Neuronal stem cell (in vitro differentiated cells): ENCODE measurements at regions not wholly inside any gene's neighbourhood (a gene's known extent, or its start where the extent isn't known, plus 50 kb on each side); places are given as distances from the start of the nearest gene placed in this dataset.

Source experiments
- DNase-seq: peaks from one replicate; pipeline ENCODE4 v3.0.0-alpha.2; 2013; ENCODE audit warnings: low spot score
- H2AFZ ChIP-seq: one replicate; pipeline ENCODE4 v1.6.1; 2013; ENCODE audit warnings: mild to moderate bottlenecking, low read length, inconsistent platforms
- H2AK5ac ChIP-seq: 2 replicates; pipeline ENCODE4 v1.6.1; 2013; ENCODE audit warnings: low read depth, mild to moderate bottlenecking, inconsistent platforms, low read length, moderate library complexity, mixed read lengths
- H2BK120ac ChIP-seq: 2 replicates; pipeline ENCODE4 v1.6.1; 2013; ENCODE audit warnings: low read depth, mild to moderate bottlenecking, inconsistent platforms, low read length, moderate library complexity, mixed read lengths
- H2BK12ac ChIP-seq: one replicate; pipeline ENCODE4 v1.6.1; 2013; ENCODE audit warnings: low read length, inconsistent platforms
- H2BK15ac ChIP-seq: 2 replicates; pipeline ENCODE4 v1.6.1; 2013; ENCODE audit warnings: mild to moderate bottlenecking, low read length, inconsistent platforms, mixed read lengths
- H2BK5ac ChIP-seq: one replicate; pipeline ENCODE4 v1.6.1; 2013; ENCODE audit warnings: inconsistent platforms, mild to moderate bottlenecking, low read length, moderate library complexity
- H3K14ac ChIP-seq: one replicate; pipeline ENCODE4 v1.6.1; 2013; ENCODE audit warnings: low read length, inconsistent platforms
- H3K18ac ChIP-seq: 2 replicates; pipeline ENCODE4 v1.6.1; 2013; ENCODE audit warnings: low read length, inconsistent platforms
- H3K23ac ChIP-seq: 2 replicates; pipeline ENCODE4 v1.6.1; 2013; ENCODE audit warnings: low read depth, mild to moderate bottlenecking, mixed read lengths, low read length, inconsistent platforms; ENCODE audit not compliant: poor library complexity
- H3K27ac ChIP-seq: replicated peaks from 3 replicates; pipeline ENCODE4 v1.5.1; 2013; ENCODE audit warnings: low read length, inconsistent platforms
- H3K27me3 ChIP-seq, 3 experiments: 2 replicates each; pipeline ENCODE4 v1.6.1; 2013; ENCODE audit warnings: low read length in 3 of 3, mild to moderate bottlenecking in 2 of 3, inconsistent platforms in 1 of 3, low read depth in 1 of 3, mixed read lengths in 1 of 3, moderate library complexity in 1 of 3; ENCODE audit not compliant: control insufficient read depth in 3 of 3, insufficient read depth in 3 of 3
- H3K36me3 ChIP-seq, 2 donors: replicated peaks in 1 of 2; 2 replicates each; pipeline ENCODE4 v1.6.1; 2013; ENCODE audit warnings: low read length in 2 of 2; ENCODE audit not compliant: control insufficient read depth in 2 of 2, insufficient read depth in 2 of 2
- H3K4ac ChIP-seq: 2 replicates; pipeline ENCODE4 v1.6.1; 2013; ENCODE audit warnings: inconsistent platforms, mild to moderate bottlenecking, low read length, moderate library complexity
- H3K4me1 ChIP-seq, 2 donors: 1 replicate in 1 of 2; 2 replicates in 1 of 2; pipeline ENCODE4 v1.6.1; 2013; ENCODE audit warnings: low read length in 2 of 2, low read depth in 1 of 2; ENCODE audit not compliant: control insufficient read depth in 2 of 2, insufficient read depth in 1 of 2
- H3K4me2 ChIP-seq: one replicate; pipeline ENCODE4 v1.6.1; 2013; ENCODE audit warnings: mild to moderate bottlenecking, low read length, inconsistent platforms; ENCODE audit not compliant: insufficient read depth, poor library complexity, severe bottlenecking
- H3K4me3 ChIP-seq, 2 donors: 2 replicates each; pipeline ENCODE4 v1.5.1; 2013; ENCODE audit warnings: low read length in 2 of 2, mild to moderate bottlenecking in 2 of 2, inconsistent platforms in 1 of 2, moderate library complexity in 1 of 2
- H3K79me1 ChIP-seq: one replicate; pipeline ENCODE4 v1.6.1; 2013; ENCODE audit warnings: low read depth, mild to moderate bottlenecking, inconsistent platforms, low read length, moderate library complexity
- H3K9ac ChIP-seq: one replicate; pipeline ENCODE4 v1.6.1; 2013; ENCODE audit warnings: mild to moderate bottlenecking, low read depth, low read length, inconsistent platforms; ENCODE audit not compliant: poor library complexity
- H3K9me3 ChIP-seq, 2 donors: replicated peaks in 1 of 2; 2 replicates each; pipeline versions ENCODE3 to v1.6.1; 2013; ENCODE audit warnings: low read length in 2 of 2, mild to moderate bottlenecking in 2 of 2, inconsistent platforms in 1 of 2, low read depth in 1 of 2, mixed read lengths in 1 of 2, moderate library complexity in 1 of 2; ENCODE audit not compliant: control insufficient read depth in 2 of 2, insufficient read depth in 1 of 2
- H4K8ac ChIP-seq: one replicate; pipeline ENCODE4 v1.6.1; 2013; ENCODE audit warnings: low read depth, mild to moderate bottlenecking, inconsistent platforms, low read length, moderate library complexity
- H4K91ac ChIP-seq: one replicate; pipeline ENCODE4 v1.6.1; 2013; ENCODE audit warnings: low read length, low read depth, mild to moderate bottlenecking, inconsistent platforms; ENCODE audit not compliant: poor library complexity
- WGBS, 2 donors: extraction: QIAGEN DNeasy Blood & Tissue Kit; methylation state at CpG; one replicate each; pipeline ENCODE4 v1.1.7; 2013; ENCODE audit warnings: missing lambda C conversion rate in 2 of 2, mixed read lengths in 1 of 2; ENCODE audit not compliant: insufficient read length in 2 of 2, insufficient replicate concordance in 1 of 2; ENCODE audit errors: extremely low coverage in 2 of 2; 5-methylcytosine and 5-hydroxymethylcytosine counted together

DNA sequence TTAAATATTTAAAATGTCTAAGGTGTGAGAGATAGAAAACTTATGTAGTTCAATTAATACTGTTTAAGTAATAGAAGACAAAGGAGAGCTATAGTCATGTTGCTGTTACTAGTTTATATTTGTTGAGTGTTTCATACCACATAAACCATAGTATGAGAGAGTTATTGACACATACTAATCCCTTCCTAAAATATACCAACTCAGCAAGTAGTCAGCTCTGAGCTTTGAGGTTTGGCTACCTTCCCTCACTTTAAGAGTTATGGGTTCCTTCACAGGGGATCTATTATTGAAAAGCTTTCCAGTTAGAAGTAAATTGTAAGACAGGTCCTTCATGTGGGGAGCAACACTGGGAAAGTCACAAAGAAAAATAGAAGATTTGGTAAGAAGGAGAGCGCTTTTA, 701.6 kb upstream of the ZEB2 start:
- no peak overlapping the region for H3K23ac ChIP-seq
- H3K36me3 ChIP-seq: no peaks in the 10 kb centered on the region
- no peak overlapping the region for H2AFZ ChIP-seq
- no peak overlapping the region for H3K9ac ChIP-seq
- no peak overlapping the region for H2BK5ac ChIP-seq
- H4K91ac ChIP-seq: no peak overlapping the region
- no peak for DNase-seq
- no CpG with 5 or more reads among the region's 1 CpG for WGBS, 2 donors
- no peak overlapping the region for H2BK15ac ChIP-seq
- H3K4me2 ChIP-seq: no peak overlapping the region
- no peaks in the 10 kb centered on the region for H3K27me3 ChIP-seq
- no peaks in the 10 kb centered on the region for H3K79me1 ChIP-seq
- no peak overlapping the region for H3K14ac ChIP-seq
- H3K4me3 ChIP-seq: no peak overlapping the region
- no peak overlapping the region for H2BK120ac ChIP-seq
- H3K18ac ChIP-seq: no peak overlapping the region
- no peaks in the 10 kb centered on the region for H3K9me3 ChIP-seq
- H3K27ac ChIP-seq: no peak overlapping the region
- H3K4ac ChIP-seq: no peak overlapping the region
- no peak overlapping the region for H4K8ac ChIP-seq
- H2AK5ac ChIP-seq: no peak overlapping the region
- no peak overlapping the region for H2BK12ac ChIP-seq
- no peaks in the 10 kb centered on the region for H3K4me1 ChIP-seq

DNA sequence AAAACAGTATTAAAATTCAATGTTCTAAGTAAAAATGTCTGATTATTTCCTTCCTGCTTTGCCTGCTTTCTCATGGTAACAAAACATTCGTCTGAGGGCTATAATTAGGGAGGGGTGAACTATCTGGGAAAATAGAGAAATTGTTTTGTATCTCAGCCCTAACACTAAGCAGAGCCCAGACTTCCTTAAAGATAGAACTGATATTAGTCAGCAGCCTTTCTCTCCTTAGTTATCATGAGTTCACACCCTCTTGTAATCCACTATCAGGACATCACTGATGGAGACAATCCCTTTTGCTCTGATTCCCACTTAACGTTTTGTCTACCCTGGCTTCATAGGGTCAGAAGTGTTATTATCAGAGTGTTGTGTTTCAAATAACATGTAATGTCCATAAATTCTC, 701.1 kb upstream of the ZEB2 start:
- Histone ChIP-seq H3K9ac (no peak overlapping the region), H3K36me3 (no peaks in the 10 kb centered on the region), H3K14ac (no peak overlapping the region), H4K91ac (no peak overlapping the region), H4K8ac (no peak overlapping the region), H3K27me3 (no peaks in the 10 kb centered on the region), H3K23ac (no peak overlapping the region), H3K9me3 (no peaks in the 10 kb centered on the region), H3K4me1 (no peaks in the 10 kb centered on the region), H3K79me1 (no peaks in the 10 kb centered on the region), H2BK15ac (no peak overlapping the region), H2AFZ (no peak overlapping the region), H2BK12ac (no peak overlapping the region), H3K4ac (no peak overlapping the region), H3K4me3 (no peak overlapping the region), H2BK5ac (no peak overlapping the region), H2BK120ac (no peak overlapping the region), H2AK5ac (no peak overlapping the region), H3K18ac (no peak overlapping the region), H3K27ac (no peak overlapping the region), H3K4me2 (no peak overlapping the region)
- no CpG with 5 or more reads among the region's 2 CpGs for WGBS, 2 donors
- no peak for DNase-seq

DNA sequence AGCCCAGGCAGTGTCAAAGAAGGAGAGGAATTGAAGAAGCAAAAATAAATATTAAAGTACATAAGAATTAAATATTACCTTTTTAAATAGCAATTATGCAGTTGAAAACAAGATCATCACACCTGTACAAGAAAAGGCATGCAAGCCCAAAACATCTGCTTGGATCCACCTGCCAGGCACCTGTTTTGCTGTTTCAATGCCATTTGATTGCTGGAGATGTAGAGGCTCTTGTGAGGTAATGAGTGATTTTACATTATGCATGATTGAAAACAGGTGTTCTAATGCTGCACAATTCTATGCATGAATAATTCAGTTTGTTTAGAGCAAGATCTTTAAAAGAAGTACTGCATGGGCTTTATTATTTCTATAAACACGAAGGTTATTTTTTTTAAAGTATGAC, 700.6 kb upstream of the ZEB2 start:
- Histone ChIP-seq H2AK5ac (no peak overlapping the region), H2BK12ac (no peak overlapping the region), H2BK120ac (no peak overlapping the region), H3K9ac (no peak overlapping the region), H3K4me2 (no peak overlapping the region), H3K79me1 (no peaks in the 10 kb centered on the region), H2AFZ (no peak overlapping the region), H3K4me3 (no peak overlapping the region), H3K36me3 (no peaks in the 10 kb centered on the region), H4K8ac (no peak overlapping the region), H3K18ac (no peak overlapping the region), H3K27me3 (no peaks in the 10 kb centered on the region), H3K4me1 (no peaks in the 10 kb centered on the region), H3K9me3 (no peaks in the 10 kb centered on the region), H2BK15ac (no peak overlapping the region), H3K23ac (no peak overlapping the region), H2BK5ac (no peak overlapping the region), H3K27ac (no peak overlapping the region), H3K4ac (no peak overlapping the region), H3K14ac (no peak overlapping the region), H4K91ac (no peak overlapping the region)
- WGBS, 2 donors: no CpG with 5 or more reads among the region's 1 CpG
- DNase-seq: no peak

DNA sequence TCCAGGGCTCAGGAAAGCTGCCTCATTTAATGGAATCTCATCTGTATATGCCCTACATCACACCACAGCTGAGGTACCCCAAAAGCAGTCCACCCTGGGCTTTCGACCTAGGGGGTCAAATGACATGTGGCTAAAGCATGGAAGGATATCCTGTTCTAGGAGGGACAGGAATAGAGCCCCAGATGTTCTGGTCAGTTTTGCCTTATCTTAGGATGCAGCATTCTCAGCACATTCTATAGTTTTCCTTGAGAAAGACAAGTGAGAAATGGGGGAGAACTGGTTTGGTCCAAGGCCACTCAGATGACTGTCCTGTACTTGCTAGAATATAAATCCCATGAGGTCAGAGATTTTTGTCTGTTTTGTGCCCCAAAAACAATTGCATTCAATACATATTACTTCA, 688.0 kb upstream of the ZEB2 start:
- Histone ChIP-seq H3K9ac (no peak overlapping the region), H3K27me3 (no peaks in the 10 kb centered on the region), H3K4me3 (no peak overlapping the region), H2AFZ (no peak overlapping the region), H3K36me3 (no peaks in the 10 kb centered on the region), H3K27ac (no peak overlapping the region), H3K4me1 (peaks cover 0 to 1% of the 10 kb centered on the region in 2 donors), H2AK5ac (no peak overlapping the region), H3K18ac (no peak overlapping the region), H2BK12ac (no peak overlapping the region), H2BK15ac (no peak overlapping the region), H3K14ac (no peak overlapping the region), H2BK5ac (no peak overlapping the region), H3K79me1 (peaks cover 2% of the 10 kb centered on the region), H3K9me3 (no peaks in the 10 kb centered on the region), H2BK120ac (no peak overlapping the region), H3K23ac (no peak overlapping the region), H4K8ac (no peak overlapping the region), H3K4ac (no peak overlapping the region), H3K4me2 (no peak overlapping the region), H4K91ac (no peak overlapping the region)
- DNase-seq: no peak
- WGBS, 2 donors: no CpG with 5 or more reads among the region's 1 CpG
